K562 (cell line): ENCODE measurements at regions not wholly inside any gene's neighbourhood (a gene's known extent, or its start where the extent isn't known, plus 50 kb on each side); places are given as distances from the start of the nearest gene placed in this dataset.

Source experiments
- ATAC-seq: fragments of 200-7000 bp; cut with Tn5 transposase; 3 replicates; pipeline ENCODE4 v1.9.1; 2020; ENCODE audit warnings: moderate library complexity
- BruUV-seq: library from RNA; stranded (reverse); fragments of 400-500 nt; replicated peaks from 2 replicates; lab custom pipeline; 2021; lab: Mats Ljungman, UMichigan
- CTCF ChIA-PET: fragments of 300-600 bp; formaldehyde crosslinking; extraction: SDS; loops from one replicate; lab custom pipeline; 2021; ENCODE audit warnings: low intra/inter-chr PET ratio; lab: Yijun Ruan, JAX
- POLR2A ChIA-PET: fragments of 300-600, 350-650 bp; sonication (Branson Sonifier 250); formaldehyde crosslinking; extraction: SDS; loops from one replicate; lab custom pipeline; 2021; ENCODE audit warnings: antibody characterized with exemption, inconsistent platforms; lab: Yijun Ruan, JAX
- DNase-seq, 4 experiments: peaks; one replicate each; pipeline versions ENCODE4 v3.0.0 to v3.0.0-alpha.2; 2011 to 2018; ENCODE audit warnings: low spot score in 3 of 4, mixed read lengths in 3 of 4; ENCODE audit errors: extremely low read depth in 1 of 4
- FAIRE-seq: peaks from 2 replicates; lab custom pipeline; 2011; peaks lifted over from hg19 to GRCh38; lab: Jason Lieb, UNC
- H2AFZ ChIP-seq: 2 replicates; pipeline ENCODE4 v1.6.0; 2011; ENCODE audit warnings: low read depth, low read length, control low read depth, inconsistent platforms
- H3K27ac ChIP-seq: fragments of 200-600 bp; 3 replicates; pipeline ENCODE4 v1.8.0; 2011; ENCODE audit warnings: low read depth, mild to moderate bottlenecking, control low read depth, inconsistent platforms, low read length, moderate library complexity, mixed read lengths; ENCODE audit errors: extremely low read depth
- H3K27me3 ChIP-seq, 2 experiments: fragments of 300-600 bp in 1 of 2; 2 replicates in 1 of 2; 3 replicates in 1 of 2; pipeline versions ENCODE4 v1.6.0 to v1.8.0; 2011; ENCODE audit warnings: inconsistent platforms in 2 of 2, low read length in 2 of 2, mild to moderate bottlenecking in 1 of 2, mixed read lengths in 1 of 2, moderate library complexity in 1 of 2; ENCODE audit not compliant: control insufficient read depth in 2 of 2, insufficient read depth in 2 of 2
- H3K36me3 ChIP-seq: fragments of 300-600 bp; 3 replicates; pipeline ENCODE4 v1.8.0; 2011; ENCODE audit warnings: mild to moderate bottlenecking, low read length, inconsistent platforms; ENCODE audit not compliant: control insufficient read depth, insufficient read depth
- H3K4me1 ChIP-seq, 2 experiments: fragments of 200-600 bp in 1 of 2; replicated peaks in 1 of 2; 2 replicates in 1 of 2; 3 replicates in 1 of 2; pipeline versions ENCODE4 v1.5.1 to v1.8.0; 2011; ENCODE audit warnings: inconsistent platforms in 2 of 2, low read length in 2 of 2, mild to moderate bottlenecking in 1 of 2, mixed read lengths in 1 of 2, moderate library complexity in 1 of 2; ENCODE audit not compliant: control insufficient read depth in 2 of 2, insufficient read depth in 2 of 2
- H3K4me2 ChIP-seq: 2 replicates; pipeline ENCODE4 v1.6.1; 2011; ENCODE audit warnings: low read length, control low read depth, inconsistent platforms, mixed read lengths; ENCODE audit not compliant: insufficient read depth
- H3K4me3 ChIP-seq: fragments of 200-600 bp; sonication (generic), shearing (Covaris generic); 2 replicates; pipeline ENCODE4 v1.5.1; 2016; ENCODE audit warnings: control low read depth, inconsistent platforms
- H3K79me2 ChIP-seq: fragments of 200-600 bp; 3 replicates; pipeline ENCODE4 v1.8.0; 2011; ENCODE audit warnings: low read length, inconsistent platforms; ENCODE audit not compliant: control insufficient read depth, insufficient read depth
- H3K9ac ChIP-seq, 2 experiments: 2 replicates each; pipeline versions ENCODE4 v1.6.0 to v1.6.1; 2011; ENCODE audit warnings: low read depth in 2 of 2, low read length in 2 of 2, control low read depth in 1 of 2, inconsistent platforms in 1 of 2, mild to moderate bottlenecking in 1 of 2, mixed read lengths in 1 of 2; ENCODE audit not compliant: insufficient read depth in 1 of 2
- H3K9me1 ChIP-seq: one replicate; pipeline ENCODE4 v1.6.0; 2011; ENCODE audit warnings: inconsistent platforms, mild to moderate bottlenecking, low read length, moderate library complexity; ENCODE audit not compliant: control insufficient read depth, insufficient read depth
- H3K9me3 ChIP-seq: replicated peaks from 2 replicates; pipeline ENCODE4 v1.5.1; 2011; ENCODE audit warnings: low read depth, low read length, inconsistent platforms; ENCODE audit not compliant: control insufficient read depth, insufficient read depth
- H4K20me1 ChIP-seq: replicated peaks from 2 replicates; pipeline ENCODE4 v1.6.1; 2011; ENCODE audit warnings: low read length, inconsistent platforms, mixed read lengths; ENCODE audit not compliant: control insufficient read depth, insufficient read depth
- NCOR1 ChIP-seq: fragments of 450-650 bp; IDR thresholded peaks from 2 replicates; pipeline ENCODE4 v1.6.1; 2016; ENCODE audit warnings: mild to moderate bottlenecking, moderate library complexity
- PRMT5 ChIP-seq: sonication (generic); formaldehyde crosslinking; IDR thresholded peaks from 2 replicates; pipeline ENCODE4 v1.5.0; 2020; ENCODE audit warnings: missing genetic modification reagents
- TEAD1 ChIP-seq, 2 experiments: fragments of 450-650 bp in 1 of 2; sonication (generic) in 1 of 2; formaldehyde crosslinking; IDR thresholded peaks; 2 replicates each; pipeline versions ENCODE4 v1.4.0 to v1.8.0; 2020 to 2022; ENCODE audit warnings: mild to moderate bottlenecking in 2 of 2, missing genetic modification reagents in 1 of 2
- XRCC5 ChIP-seq: fragments of 200-400 bp; formaldehyde crosslinking; IDR thresholded peaks from 2 replicates; pipeline ENCODE4 v1.6.1; 2017; ENCODE audit warnings: low read depth, mild to moderate bottlenecking, low read length
- ZBTB40 ChIP-seq, 2 experiments: fragments of 450-650 bp in 1 of 2; sonication (generic) in 1 of 2; formaldehyde crosslinking in 1 of 2; IDR thresholded peaks; 2 replicates each; pipeline versions ENCODE4 v1.7.1 to v1.9.0; 2016 to 2022; ENCODE audit warnings: inconsistent platforms in 1 of 2, mild to moderate bottlenecking in 1 of 2, missing genetic modification reagents in 1 of 2
- ZNF408 ChIP-seq: fragments of 250-450 bp; sonication (Bioruptor Pico); IDR thresholded peaks from 2 replicates; pipeline ENCODE4 v1.4.0; 2020; ENCODE audit warnings: low read depth, mild to moderate bottlenecking, moderate library complexity
- ZNF764 ChIP-seq: fragments of 250-450 bp; sonication (Bioruptor Pico); IDR thresholded peaks from 2 replicates; pipeline ENCODE4 v1.4.0; 2020; ENCODE audit warnings: low read depth, mild to moderate bottlenecking, moderate library complexity
- WGBS: fragments of 100-300 bp; shearing (Covaris generic); methylation state at CpG from one replicate; pipeline ENCODE4 v1.1.6; 2016; ENCODE audit warnings: low coverage, mixed read lengths; ENCODE audit not compliant: insufficient coverage; ENCODE audit errors: missing lambda C conversion rate; 5-methylcytosine and 5-hydroxymethylcytosine counted together
- in situ Hi-C: fragments of 300-500 bp; cut with MboI; formaldehyde crosslinking; loops from 4 replicates; pipeline ENCODE4 v1.15.0; 2018; ENCODE audit warnings: inconsistent platforms, mixed read lengths
- intact Hi-C: fragments of 100-400 bp; cut with micrococcal nuclease; formaldehyde crosslinking; loops from 2 replicates; pipeline ENCODE4 v1.14.2; 2022

GRCh38 chr10:131478377-131478989, 167.0 kb upstream of the TCERG1L start:
- H3K27ac ChIP-seq, result no peak overlapping the region
- no peaks in the 10 kb centered on the region for H3K9me3 ChIP-seq
- no peak for ATAC-seq
- intact Hi-C loops, result no loop called here
- TF ChIP-seq PRMT5 (CRISPR knock-in tag), result no peak
- no peak for TF ChIP-seq NCOR1
- no peak for TF ChIP-seq XRCC5
- DNase-seq, result no peak
- no peak overlapping the region for H3K4me2 ChIP-seq
- no peaks in the 10 kb centered on the region for H3K9me1 ChIP-seq
- no peak for FAIRE-seq
- H4K20me1 ChIP-seq, result no peaks in the 10 kb centered on the region
- ChIA-PET CTCF (no interaction called here), POLR2A (no interaction called here)
- no peaks in the 10 kb centered on the region for H3K4me1 ChIP-seq
- no peaks in the 10 kb centered on the region for H3K79me2 ChIP-seq
- no peak overlapping the region for H3K4me3 ChIP-seq
- in situ Hi-C loops, result no loop called here
- no peak overlapping the region for H2AFZ ChIP-seq
- WGBS, result 3% methylated on average over 5 of the region's 6 CpGs
- H3K36me3 ChIP-seq, result no peaks in the 10 kb centered on the region
- BruUV-seq, result no TSS peak
- no peaks in the 10 kb centered on the region; a peak in 1 of 5 replicates for H3K27me3 ChIP-seq
- H3K9ac ChIP-seq, result no peak overlapping the region

- ChIA-PET POLR2A (interaction anchor here (0.7 kb wide), 1 partner anchor 1121 kb away, joined by 3 read pairs; no protein-coding TSS in a partner anchor), CTCF (no interaction called here)
- ATAC-seq (no peak), FAIRE-seq (no peak), DNase-seq (no peak)
- no peak overlapping the region for H3K4me3 ChIP-seq
- 0% methylated on average over 3 of the region's 3 CpGs for WGBS
- no peaks in the 10 kb centered on the region for H3K27me3 ChIP-seq
- no peak overlapping the region for H2AFZ ChIP-seq
- no peaks in the 10 kb centered on the region for H3K79me2 ChIP-seq
- no peaks in the 10 kb centered on the region for H3K36me3 ChIP-seq
- H3K27ac ChIP-seq, result no peak overlapping the region
- in situ Hi-C loops, result no loop called here
- no peak overlapping the region for H3K4me2 ChIP-seq
- H3K4me1 ChIP-seq, result no peaks in the 10 kb centered on the region
- no TSS peak for BruUV-seq
- H3K9me3 ChIP-seq, result no peaks in the 10 kb centered on the region
- H3K9me1 ChIP-seq, result no peaks in the 10 kb centered on the region
- no peak overlapping the region for H3K9ac ChIP-seq
- intact Hi-C loops, result no loop called here
- no peaks in the 10 kb centered on the region for H4K20me1 ChIP-seq
- TF ChIP-seq ZNF764 (CRISPR knock-in tag), result no peak
- TF ChIP-seq ZBTB40 (IDR thresholded peaks at IDR 0.05), result no peak
- TF ChIP-seq ZBTB40 (CRISPR knock-in tag; IDR thresholded peaks at IDR 0.05), result no peak
- TF ChIP-seq TEAD1 (CRISPR knock-in tag; IDR thresholded peaks at IDR 0.05), result no peak
- TF ChIP-seq ZNF408 (CRISPR knock-in tag), result no peak
Measured at GRCh38 chr10:131480066-131480465, 168.5 kb upstream of the TCERG1L start.
